ENCODE measurements at regions not wholly inside any gene's neighbourhood (a gene's known extent, or its start where the extent isn't known, plus 50 kb on each side); places are given as distances from the start of the nearest gene placed in this dataset.

DNA sequence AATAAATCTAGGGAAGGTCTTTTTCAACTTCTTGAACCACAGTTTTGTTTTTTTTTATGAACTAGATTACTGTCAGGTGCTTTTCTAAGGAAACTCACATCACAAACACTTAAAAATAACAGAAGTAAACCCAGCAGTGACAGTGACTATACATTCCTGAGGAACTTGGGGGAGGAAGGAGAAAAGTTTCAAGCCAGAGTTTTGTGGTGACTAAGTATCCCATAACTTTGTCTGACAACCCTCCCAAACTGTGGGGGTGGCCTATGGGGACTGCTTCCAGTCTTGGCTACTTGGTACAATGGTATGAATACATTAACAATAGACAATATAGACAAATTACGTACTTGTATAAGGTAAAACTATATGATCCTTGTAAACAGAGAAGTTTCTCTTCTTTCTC, 202.5 kb upstream of the MAN1A1 start:
- H3K9me3 ChIP-seq = no peaks in the 10 kb centered on the region
- no peak for TF ChIP-seq CTCF (IDR thresholded peaks at IDR 0.05)
- H3K27ac ChIP-seq = no peak overlapping the region
- intact Hi-C loops (cut with DNase I) = no loop called here
- no peak for ATAC-seq
- no peak for FAIRE-seq
- 98% methylated on average over 1 of the region's 1 CpG for WGBS, 2 donors
- no peak overlapping the region for H3K4me3 ChIP-seq
- H3K4me1 ChIP-seq = no peaks in the 10 kb centered on the region
- no peaks in the 10 kb centered on the region for H3K27me3 ChIP-seq
- no peaks in the 10 kb centered on the region for H3K36me3 ChIP-seq
- no peak for DNase-seq

DNA sequence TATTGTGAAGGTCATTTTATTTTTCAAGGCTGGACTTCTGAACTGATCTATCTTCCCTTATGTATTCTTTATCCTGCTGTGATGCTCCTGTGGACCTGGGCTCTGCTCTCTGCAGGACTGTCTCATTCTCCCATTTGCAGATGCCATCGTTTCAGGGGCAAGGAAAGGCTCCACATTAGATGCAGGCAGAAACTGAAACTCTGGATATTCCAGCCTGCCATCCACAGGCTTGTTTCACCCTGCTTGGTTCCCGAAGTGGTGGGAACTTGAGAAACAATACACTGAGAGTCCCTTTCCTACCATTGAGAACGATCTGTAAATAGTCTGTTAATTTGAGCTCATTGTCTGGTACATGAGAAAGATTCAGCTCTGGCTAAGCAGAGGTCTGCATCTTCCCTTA, 197.5 kb upstream of the MAN1A1 start:
- no peak for DNase-seq
- H3K4me3 ChIP-seq = no peak overlapping the region
- ATAC-seq = no peak
- H3K36me3 ChIP-seq = no peaks in the 10 kb centered on the region
- WGBS, 2 donors = 88 to 89% methylated on average over 3 of the region's 3 CpGs
- no peak overlapping the region for H3K27ac ChIP-seq
- no peaks in the 10 kb centered on the region for H3K4me1 ChIP-seq
- H3K27me3 ChIP-seq = no peaks in the 10 kb centered on the region
- no peaks in the 10 kb centered on the region for H3K9me3 ChIP-seq
- FAIRE-seq = no peak
- intact Hi-C loops (cut with DNase I) = no loop called here
- no peak for TF ChIP-seq CTCF (IDR thresholded peaks at IDR 0.05)

DNA sequence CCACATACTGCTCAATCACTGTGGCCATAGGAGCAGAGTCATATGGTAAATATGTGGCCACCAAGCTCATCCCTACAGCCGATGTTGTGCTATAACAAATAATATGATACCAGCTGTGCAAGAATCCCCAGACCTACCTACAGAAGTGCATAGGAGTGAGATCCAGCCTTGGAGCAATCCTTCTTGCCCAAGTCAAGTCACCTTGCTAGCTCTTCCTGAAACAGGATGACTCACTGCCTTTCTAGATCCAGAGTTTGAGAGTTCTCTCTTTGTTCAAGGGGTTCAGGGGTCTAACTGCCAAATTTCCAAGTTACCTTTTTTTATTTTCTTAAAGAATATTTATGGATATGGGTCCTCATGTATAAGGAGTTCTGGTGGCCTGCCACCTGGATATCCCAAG, 195.7 kb upstream of the MAN1A1 start:
- no peaks in the 10 kb centered on the region for H3K27me3 ChIP-seq
- FAIRE-seq (no peak), ATAC-seq (no peak), DNase-seq (no peak)
- no peak for TF ChIP-seq CTCF (IDR thresholded peaks at IDR 0.05)
- intact Hi-C loops (cut with DNase I) = no loop called here
- H3K27ac ChIP-seq = no peak overlapping the region
- H3K4me1 ChIP-seq = peaks cover 0 to 6% (median 0%) of the 10 kb centered on the region in 3 donors
- H3K36me3 ChIP-seq = no peaks in the 10 kb centered on the region
- no peak overlapping the region for H3K4me3 ChIP-seq
- H3K9me3 ChIP-seq = no peaks in the 10 kb centered on the region
- 96% methylated on average over 1 of the region's 1 CpG for WGBS, 2 donors

DNA sequence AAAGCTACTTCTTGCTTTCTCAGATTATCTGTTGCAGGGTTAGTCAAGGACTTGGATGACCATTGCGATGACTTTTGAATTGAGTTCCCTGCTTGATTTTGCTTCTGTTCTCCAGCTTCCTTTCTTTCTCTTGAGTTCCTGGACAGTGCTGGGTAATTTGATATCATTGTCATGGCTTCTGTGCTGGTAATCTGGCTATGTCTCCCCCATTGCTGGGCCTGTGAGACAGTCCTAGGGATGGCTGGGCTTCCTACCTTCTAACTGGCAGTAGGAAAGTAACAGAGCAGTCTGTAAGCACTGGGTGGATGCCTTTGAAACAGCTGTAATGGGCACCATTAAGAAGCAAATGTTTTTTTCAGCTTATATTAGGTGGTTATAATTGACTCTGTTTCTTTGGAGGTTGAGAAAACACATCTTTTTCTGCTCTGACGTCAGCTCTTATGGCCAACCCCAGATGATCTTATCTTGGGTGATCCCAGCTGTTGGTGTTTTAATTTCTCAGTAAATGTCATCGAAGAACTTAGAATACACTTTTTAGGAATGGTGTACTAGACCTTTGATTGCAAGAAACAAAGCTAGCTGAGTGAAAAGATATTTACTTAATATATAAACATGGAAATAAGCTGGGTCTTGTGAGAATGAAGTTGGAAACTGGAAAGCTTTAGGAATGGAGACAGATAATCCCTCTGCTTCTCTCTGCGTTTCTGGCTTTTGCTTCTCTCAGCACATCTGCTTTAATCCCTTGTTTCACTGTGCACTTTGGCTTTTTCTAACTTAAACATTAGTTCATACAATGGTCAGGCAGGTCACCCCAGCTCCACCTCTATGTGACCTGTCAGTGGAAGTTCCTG, 195.0 kb upstream of the MAN1A1 start:
- FAIRE-seq (no peak), DNase-seq (no peak), ATAC-seq (no peak)
- no peaks in the 10 kb centered on the region for H3K9me3 ChIP-seq
- no peaks in the 10 kb centered on the region for H3K27me3 ChIP-seq
- no peak overlapping the region for H3K27ac ChIP-seq
- intact Hi-C loops (cut with DNase I) = no loop called here
- no peak for TF ChIP-seq CTCF (IDR thresholded peaks at IDR 0.05)
- H3K4me3 ChIP-seq = no peak overlapping the region
- 87 to 93% methylated on average over 4 of the region's 4 CpGs for WGBS, 2 donors
- peaks cover 0 to 6% (median 0%) of the 10 kb centered on the region in 3 donors for H3K4me1 ChIP-seq
- no peaks in the 10 kb centered on the region for H3K36me3 ChIP-seq

DNA sequence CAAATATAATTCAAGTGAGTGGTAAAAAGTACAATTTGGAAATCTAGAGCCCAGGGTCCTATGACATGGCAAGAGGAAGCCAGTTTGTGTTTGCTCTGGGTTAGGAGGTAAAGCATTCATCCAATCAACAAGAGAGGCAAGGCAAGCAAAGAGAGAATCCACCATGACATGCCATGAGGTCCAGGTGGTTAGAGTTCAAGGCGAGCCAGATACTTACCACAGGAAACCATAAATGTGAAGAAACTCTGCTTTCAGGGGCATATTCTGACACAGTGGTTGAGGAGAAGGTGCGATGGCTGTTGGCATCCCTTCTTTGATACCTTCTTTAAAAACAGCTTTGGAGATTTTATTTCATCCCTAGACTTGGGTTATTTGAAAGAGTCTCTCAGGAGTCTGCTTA, 193.8 kb upstream of the MAN1A1 start:
- Histone ChIP-seq H3K4me1 (peaks cover 0 to 6% (median 0%) of the 10 kb centered on the region in 3 donors), H3K4me3 (no peak overlapping the region), H3K27me3 (no peaks in the 10 kb centered on the region), H3K9me3 (no peaks in the 10 kb centered on the region), H3K36me3 (no peaks in the 10 kb centered on the region), H3K27ac (no peak overlapping the region)
- 96 to 97% methylated on average over 2 of the region's 2 CpGs for WGBS, 2 donors
- TF ChIP-seq CTCF (IDR thresholded peaks at IDR 0.05) = no peak
- DNase-seq (no peak), ATAC-seq (no peak), FAIRE-seq (no peak)
- intact Hi-C loops (cut with DNase I) = no loop called here
